ENCODE measurements at regions not wholly inside any gene's neighbourhood (a gene's known extent, or its start where the extent isn't known, plus 50 kb on each side); places are given as distances from the start of the nearest gene placed in this dataset.

DNA sequence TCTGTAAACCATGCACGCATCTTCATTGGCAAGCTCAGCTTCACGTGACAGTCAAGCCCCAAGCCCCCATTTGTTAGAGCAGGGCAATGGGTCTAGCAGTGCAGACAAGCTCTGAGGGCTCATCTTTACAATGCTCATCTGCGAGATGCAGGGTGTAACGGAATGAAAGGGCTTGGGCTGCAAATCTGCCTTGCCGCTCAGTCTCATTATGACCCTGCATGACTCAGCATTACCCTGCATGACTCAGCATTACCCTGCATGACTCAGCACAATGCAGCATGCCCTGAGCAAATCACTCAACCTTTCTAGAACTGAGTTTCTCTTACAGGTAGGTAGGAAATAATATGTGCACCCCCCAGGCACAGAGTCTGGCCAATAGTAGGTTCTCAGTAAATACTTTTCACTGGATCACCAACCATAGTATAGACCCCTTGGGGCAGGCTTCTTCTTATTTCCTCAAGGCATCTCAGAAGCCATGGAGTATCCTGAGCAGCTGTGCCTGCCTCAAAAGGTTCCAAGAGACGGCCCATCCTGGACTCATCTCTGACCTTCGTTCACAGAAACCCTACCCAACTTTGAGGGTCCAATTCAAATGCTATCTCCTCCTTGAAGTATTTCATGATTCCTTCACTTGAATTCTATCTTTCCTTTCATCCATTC, 391.3 kb upstream of the CDH5 start (continued):
- TF ChIP-seq, protein P1, sequence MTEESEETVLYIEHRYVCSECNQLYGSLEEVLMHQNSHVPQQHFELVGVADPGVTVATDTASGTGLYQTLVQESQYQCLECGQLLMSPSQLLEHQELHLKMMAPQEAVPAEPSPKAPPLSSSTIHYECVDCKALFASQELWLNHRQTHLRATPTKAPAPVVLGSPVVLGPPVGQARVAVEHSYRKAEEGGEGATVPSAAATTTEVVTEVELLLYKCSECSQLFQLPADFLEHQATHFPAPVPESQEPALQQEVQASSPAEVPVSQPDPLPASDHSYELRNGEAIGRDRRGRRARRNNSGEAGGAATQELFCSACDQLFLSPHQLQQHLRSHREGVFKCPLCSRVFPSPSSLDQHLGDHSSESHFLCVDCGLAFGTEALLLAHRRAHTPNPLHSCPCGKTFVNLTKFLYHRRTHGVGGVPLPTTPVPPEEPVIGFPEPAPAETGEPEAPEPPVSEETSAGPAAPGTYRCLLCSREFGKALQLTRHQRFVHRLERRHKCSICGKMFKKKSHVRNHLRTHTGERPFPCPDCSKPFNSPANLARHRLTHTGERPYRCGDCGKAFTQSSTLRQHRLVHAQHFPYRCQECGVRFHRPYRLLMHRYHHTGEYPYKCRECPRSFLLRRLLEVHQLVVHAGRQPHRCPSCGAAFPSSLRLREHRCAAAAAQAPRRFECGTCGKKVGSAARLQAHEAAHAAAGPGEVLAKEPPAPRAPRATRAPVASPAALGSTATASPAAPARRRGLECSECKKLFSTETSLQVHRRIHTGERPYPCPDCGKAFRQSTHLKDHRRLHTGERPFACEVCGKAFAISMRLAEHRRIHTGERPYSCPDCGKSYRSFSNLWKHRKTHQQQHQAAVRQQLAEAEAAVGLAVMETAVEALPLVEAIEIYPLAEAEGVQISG (CRISPR knock-in tag; IDR thresholded peaks at IDR 0.05), result no peak
- TF ChIP-seq CEBPB (IDR thresholded peaks at IDR 0.05; ENCODE audit: borderline replicate concordance, low read depth, low read length) (no peak), MIXL1 (CRISPR knock-in tag; IDR thresholded peaks at IDR 0.05) (no peak), HNF4G (IDR thresholded peaks at IDR 0.05; ENCODE audit: borderline replicate concordance, low read depth, low read length) (no peak), HNF4G (CRISPR knock-in tag; IDR thresholded peaks at IDR 0.05; ENCODE audit: borderline replicate concordance, low read depth) (no peak), MAFK (conservative IDR thresholded peaks at IDR 0.05 in 1 of 2, IDR thresholded peaks at IDR 0.05 in 1 of 2; ENCODE audit: low read length in 2 of 2) (peak; percentile 90 to 91), SRF (IDR thresholded peaks at IDR 0.05; ENCODE audit: low read depth, low read length) (no peak), FOXM1 (CRISPR knock-in tag; IDR thresholded peaks at IDR 0.05) (no peak), ZNF230 (CRISPR knock-in tag; IDR thresholded peaks at IDR 0.05) (no peak), NFE2 (CRISPR knock-in tag; IDR thresholded peaks at IDR 0.05) (peak; percentile 56; the same call in 1 of the 2 replicates), NFE2L2 (IDR thresholded peaks at IDR 0.05; ENCODE audit: low read length) (peak; percentile 97), MEF2D (CRISPR knock-in tag; IDR thresholded peaks at IDR 0.05) (no peak), LCORL (IDR thresholded peaks at IDR 0.05) (no peak), LCORL (CRISPR knock-in tag; IDR thresholded peaks at IDR 0.05) (no peak), MAFG (CRISPR knock-in tag; IDR thresholded peaks at IDR 0.05) (peak; percentile 85)
- TF ChIP-seq, protein P2, sequence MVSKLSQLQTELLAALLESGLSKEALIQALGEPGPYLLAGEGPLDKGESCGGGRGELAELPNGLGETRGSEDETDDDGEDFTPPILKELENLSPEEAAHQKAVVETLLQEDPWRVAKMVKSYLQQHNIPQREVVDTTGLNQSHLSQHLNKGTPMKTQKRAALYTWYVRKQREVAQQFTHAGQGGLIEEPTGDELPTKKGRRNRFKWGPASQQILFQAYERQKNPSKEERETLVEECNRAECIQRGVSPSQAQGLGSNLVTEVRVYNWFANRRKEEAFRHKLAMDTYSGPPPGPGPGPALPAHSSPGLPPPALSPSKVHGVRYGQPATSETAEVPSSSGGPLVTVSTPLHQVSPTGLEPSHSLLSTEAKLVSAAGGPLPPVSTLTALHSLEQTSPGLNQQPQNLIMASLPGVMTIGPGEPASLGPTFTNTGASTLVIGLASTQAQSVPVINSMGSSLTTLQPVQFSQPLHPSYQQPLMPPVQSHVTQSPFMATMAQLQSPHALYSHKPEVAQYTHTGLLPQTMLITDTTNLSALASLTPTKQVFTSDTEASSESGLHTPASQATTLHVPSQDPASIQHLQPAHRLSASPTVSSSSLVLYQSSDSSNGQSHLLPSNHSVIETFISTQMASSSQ (IDR thresholded peaks at IDR 0.05; ENCODE audit: low read depth), result no peak
- TF ChIP-seq, protein P2 (CRISPR knock-in tag; IDR thresholded peaks at IDR 0.05; ENCODE audit: borderline replicate concordance), result no peak
- TF ChIP-seq, protein P3, sequence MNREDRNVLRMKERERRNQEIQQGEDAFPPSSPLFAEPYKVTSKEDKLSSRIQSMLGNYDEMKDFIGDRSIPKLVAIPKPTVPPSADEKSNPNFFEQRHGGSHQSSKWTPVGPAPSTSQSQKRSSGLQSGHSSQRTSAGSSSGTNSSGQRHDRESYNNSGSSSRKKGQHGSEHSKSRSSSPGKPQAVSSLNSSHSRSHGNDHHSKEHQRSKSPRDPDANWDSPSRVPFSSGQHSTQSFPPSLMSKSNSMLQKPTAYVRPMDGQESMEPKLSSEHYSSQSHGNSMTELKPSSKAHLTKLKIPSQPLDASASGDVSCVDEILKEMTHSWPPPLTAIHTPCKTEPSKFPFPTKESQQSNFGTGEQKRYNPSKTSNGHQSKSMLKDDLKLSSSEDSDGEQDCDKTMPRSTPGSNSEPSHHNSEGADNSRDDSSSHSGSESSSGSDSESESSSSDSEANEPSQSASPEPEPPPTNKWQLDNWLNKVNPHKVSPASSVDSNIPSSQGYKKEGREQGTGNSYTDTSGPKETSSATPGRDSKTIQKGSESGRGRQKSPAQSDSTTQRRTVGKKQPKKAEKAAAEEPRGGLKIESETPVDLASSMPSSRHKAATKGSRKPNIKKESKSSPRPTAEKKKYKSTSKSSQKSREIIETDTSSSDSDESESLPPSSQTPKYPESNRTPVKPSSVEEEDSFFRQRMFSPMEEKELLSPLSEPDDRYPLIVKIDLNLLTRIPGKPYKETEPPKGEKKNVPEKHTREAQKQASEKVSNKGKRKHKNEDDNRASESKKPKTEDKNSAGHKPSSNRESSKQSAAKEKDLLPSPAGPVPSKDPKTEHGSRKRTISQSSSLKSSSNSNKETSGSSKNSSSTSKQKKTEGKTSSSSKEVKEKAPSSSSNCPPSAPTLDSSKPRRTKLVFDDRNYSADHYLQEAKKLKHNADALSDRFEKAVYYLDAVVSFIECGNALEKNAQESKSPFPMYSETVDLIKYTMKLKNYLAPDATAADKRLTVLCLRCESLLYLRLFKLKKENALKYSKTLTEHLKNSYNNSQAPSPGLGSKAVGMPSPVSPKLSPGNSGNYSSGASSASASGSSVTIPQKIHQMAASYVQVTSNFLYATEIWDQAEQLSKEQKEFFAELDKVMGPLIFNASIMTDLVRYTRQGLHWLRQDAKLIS (CRISPR knock-in tag; IDR thresholded peaks at IDR 0.05), result no peak
- TF ChIP-seq, protein P4, sequence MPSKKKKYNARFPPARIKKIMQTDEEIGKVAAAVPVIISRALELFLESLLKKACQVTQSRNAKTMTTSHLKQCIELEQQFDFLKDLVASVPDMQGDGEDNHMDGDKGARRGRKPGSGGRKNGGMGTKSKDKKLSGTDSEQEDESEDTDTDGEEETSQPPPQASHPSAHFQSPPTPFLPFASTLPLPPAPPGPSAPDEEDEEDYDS (CRISPR knock-in tag; IDR thresholded peaks at IDR 0.05), result no peak
